Muscle layer of duodenum (tissue), 2 donors: ENCODE measurements at regions not wholly inside any gene's neighbourhood (a gene's known extent, or its start where the extent isn't known, plus 50 kb on each side); places are given as distances from the start of the nearest gene placed in this dataset.

Experiments used
- H3K27ac ChIP-seq: one replicate; pipeline ENCODE4 v1.7.0; 2013; ENCODE audit warnings: mild to moderate bottlenecking, low read length
- H3K27me3 ChIP-seq: one replicate; pipeline ENCODE4 v1.7.0; 2013; ENCODE audit warnings: low read depth, mild to moderate bottlenecking, control low read depth, low read length
- H3K36me3 ChIP-seq, 2 donors: one replicate each; pipeline ENCODE4 v1.7.0; 2013; ENCODE audit warnings: low read length in 2 of 2, control low read depth in 1 of 2, mild to moderate bottlenecking in 1 of 2; ENCODE audit not compliant: insufficient read depth in 2 of 2, control insufficient read depth in 1 of 2
- H3K4me1 ChIP-seq, 2 donors: one replicate each; pipeline ENCODE4 v1.7.0; 2013; ENCODE audit warnings: low read length in 2 of 2, mild to moderate bottlenecking in 2 of 2, control low read depth in 1 of 2, moderate library complexity in 1 of 2; ENCODE audit not compliant: insufficient read depth in 2 of 2, control insufficient read depth in 1 of 2
- H3K4me3 ChIP-seq, 2 donors: one replicate each; pipeline ENCODE4 v1.7.0; 2013; ENCODE audit warnings: low read length in 2 of 2, low read depth in 1 of 2, mild to moderate bottlenecking in 1 of 2
- H3K9me3 ChIP-seq, 2 donors: one replicate each; pipeline ENCODE4 v1.7.0; 2013; ENCODE audit warnings: low read length in 2 of 2, control low read depth in 1 of 2, mild to moderate bottlenecking in 1 of 2; ENCODE audit not compliant: control insufficient read depth in 1 of 2
- donor health status: healthy.

DNA sequence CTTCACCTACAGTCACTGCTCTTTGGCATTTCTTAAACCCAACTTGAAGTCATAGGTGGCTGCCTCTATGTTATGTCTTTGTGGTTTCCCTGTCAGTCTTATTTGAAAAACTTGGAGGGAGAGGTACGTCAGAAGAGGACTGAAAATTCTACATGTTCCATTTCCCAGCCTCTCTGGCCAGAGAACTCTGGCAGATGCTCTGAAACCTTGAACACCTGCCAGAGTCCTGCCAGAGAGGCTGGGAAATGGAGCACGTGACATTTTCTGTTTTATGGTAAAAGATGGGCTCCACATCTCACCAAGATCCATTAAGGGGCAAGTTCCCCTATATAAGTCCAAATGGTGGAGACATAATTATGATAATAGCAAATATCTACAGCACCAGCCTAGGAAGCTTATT is 99.5 kb downstream of the MAFB start:
- Histone ChIP-seq H3K27me3 (peaks cover 5% of the 10 kb centered on the region), H3K4me3 (no peak overlapping the region)

DNA sequence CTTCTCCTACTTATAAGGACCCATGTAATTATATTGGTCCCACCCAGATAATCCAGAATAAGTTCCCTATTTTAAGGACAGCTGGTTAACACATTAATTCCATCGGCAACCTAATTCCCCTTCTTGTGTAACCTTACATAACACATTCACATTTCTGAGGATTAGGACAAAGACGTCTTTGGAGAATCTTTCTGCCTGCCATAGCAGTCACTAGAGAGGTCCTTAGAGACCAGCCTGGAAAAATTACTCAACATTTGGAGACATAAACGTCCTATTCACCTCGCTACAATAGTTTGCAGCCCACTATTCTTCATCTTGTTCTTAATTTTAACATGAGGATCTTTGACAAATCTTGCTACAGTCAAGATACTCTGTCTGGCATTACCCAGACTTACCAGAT is 100.1 kb downstream of the MAFB start:
- Histone ChIP-seq H3K9me3 (no peaks in the 10 kb centered on the region), H3K27ac (no peak overlapping the region), H3K4me1 (no peaks in the 10 kb centered on the region), H3K4me3 (no peak overlapping the region), H3K36me3 (no peaks in the 10 kb centered on the region), H3K27me3 (peaks cover 5% of the 10 kb centered on the region)

More for the DNA sequence above, 99.5 kb downstream of the MAFB start:
- no peaks in the 10 kb centered on the region for H3K9me3 ChIP-seq
- no peak overlapping the region for H3K27ac ChIP-seq
- no peaks in the 10 kb centered on the region for H3K4me1 ChIP-seq
- no peaks in the 10 kb centered on the region for H3K36me3 ChIP-seq

DNA sequence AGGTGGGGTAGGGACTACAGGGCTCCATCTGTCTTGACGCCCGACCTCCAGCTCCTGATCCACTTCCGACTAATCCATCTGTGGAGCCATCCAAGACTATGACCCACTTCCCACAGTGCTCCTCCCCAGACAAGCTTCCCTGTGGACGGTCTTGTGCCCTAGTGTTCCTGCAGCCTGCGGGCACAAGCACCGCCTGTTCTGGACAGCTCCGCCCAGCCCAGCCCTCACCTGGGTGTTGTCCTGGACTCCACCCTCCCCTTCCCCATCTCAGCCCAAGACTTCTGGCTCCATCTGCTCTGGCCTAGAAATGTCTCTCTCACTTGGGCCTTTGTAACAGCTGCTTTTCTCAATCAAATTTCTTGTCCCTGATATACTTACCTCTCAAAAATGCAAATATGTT is 102.0 kb downstream of the MAFB start:
- H3K4me1 ChIP-seq = no peaks in the 10 kb centered on the region
- no peaks in the 10 kb centered on the region for H3K9me3 ChIP-seq
- H3K27ac ChIP-seq = no peak overlapping the region
- H3K36me3 ChIP-seq = no peaks in the 10 kb centered on the region
- no peak overlapping the region for H3K4me3 ChIP-seq
- peaks cover 5% of the 10 kb centered on the region for H3K27me3 ChIP-seq

GRCh38 chr20:40584130-40584809 is 104.8 kb downstream of the MAFB start:
- H3K9me3 ChIP-seq = no peaks in the 10 kb centered on the region
- H3K27ac ChIP-seq = no peak overlapping the region
- H3K4me3 ChIP-seq = no peak overlapping the region
- H3K4me1 ChIP-seq = no peaks in the 10 kb centered on the region
- no peaks in the 10 kb centered on the region for H3K36me3 ChIP-seq
- H3K27me3 ChIP-seq = no peaks in the 10 kb centered on the region

DNA sequence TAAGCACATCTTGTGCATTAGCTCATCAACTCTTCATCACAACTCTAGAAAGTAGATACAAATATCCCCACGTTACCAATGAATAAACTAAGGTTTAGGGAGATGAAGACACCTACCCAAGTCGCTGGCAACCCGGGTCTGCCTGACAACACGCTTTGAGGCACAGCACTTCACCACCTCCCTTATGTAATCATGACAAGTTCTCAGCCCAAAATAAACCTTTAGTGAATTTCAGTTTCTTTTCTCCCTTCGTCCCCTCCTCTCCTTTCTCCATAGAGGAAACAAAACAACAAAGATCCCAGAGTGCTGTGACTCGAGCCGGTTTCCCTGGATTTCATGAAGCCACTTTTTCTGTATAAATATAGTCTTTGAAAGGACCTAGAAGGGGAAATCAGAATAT is 105.4 kb downstream of the MAFB start:
- Histone ChIP-seq H3K27me3 (no peaks in the 10 kb centered on the region), H3K4me3 (no peak overlapping the region), H3K4me1 (no peaks in the 10 kb centered on the region), H3K9me3 (no peaks in the 10 kb centered on the region), H3K36me3 (no peaks in the 10 kb centered on the region), H3K27ac (no peak overlapping the region)

DNA sequence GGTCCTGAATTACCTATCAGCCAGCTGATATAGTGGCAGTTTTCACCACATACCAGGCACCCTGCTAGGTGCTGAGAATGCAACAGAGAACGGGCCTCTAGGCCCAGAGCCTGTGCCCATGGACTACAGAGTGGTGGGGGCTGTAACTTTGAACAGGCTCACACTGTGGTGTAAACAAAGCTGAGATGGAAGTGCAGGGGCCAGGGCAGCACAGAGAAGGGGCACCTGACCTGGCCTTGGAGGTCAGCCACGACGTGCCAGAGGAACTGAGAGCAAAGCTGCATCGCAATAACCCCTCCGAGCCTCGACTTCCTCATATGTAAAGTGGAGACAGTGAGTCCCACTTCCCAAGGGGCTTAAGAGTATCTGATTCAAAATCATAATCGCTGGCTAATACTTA is 105.8 kb downstream of the MAFB start:
- no peak overlapping the region for H3K4me3 ChIP-seq
- no peaks in the 10 kb centered on the region for H3K27me3 ChIP-seq
- no peaks in the 10 kb centered on the region for H3K4me1 ChIP-seq
- H3K9me3 ChIP-seq = no peaks in the 10 kb centered on the region
- H3K36me3 ChIP-seq = no peaks in the 10 kb centered on the region
- H3K27ac ChIP-seq = no peak overlapping the region

DNA sequence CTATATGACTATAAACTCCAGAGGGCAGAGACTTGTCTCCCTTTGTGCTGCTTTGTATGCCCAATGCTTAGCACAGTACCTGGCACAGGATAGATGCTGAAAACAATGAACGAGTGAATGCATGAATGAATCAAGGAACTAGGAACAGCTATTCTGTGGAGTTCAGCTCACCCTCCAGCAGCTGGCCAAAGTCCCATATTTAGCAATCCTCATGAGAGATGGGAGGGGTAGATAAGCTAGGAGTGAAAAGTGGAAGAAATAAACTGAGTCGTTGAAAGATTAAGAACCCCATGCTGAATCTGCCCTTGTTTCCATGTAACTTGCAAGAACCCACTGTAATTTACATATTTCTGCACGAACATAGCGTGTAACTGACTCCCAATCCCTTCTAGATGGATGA is 106.5 kb downstream of the MAFB start:
- H3K4me1 ChIP-seq = no peaks in the 10 kb centered on the region
- no peaks in the 10 kb centered on the region for H3K27me3 ChIP-seq
- no peak overlapping the region for H3K27ac ChIP-seq
- no peak overlapping the region for H3K4me3 ChIP-seq
- no peaks in the 10 kb centered on the region for H3K9me3 ChIP-seq
- no peaks in the 10 kb centered on the region for H3K36me3 ChIP-seq

- H3K27ac ChIP-seq = no peak overlapping the region
- H3K4me3 ChIP-seq = no peak overlapping the region
- H3K36me3 ChIP-seq = no peaks in the 10 kb centered on the region
- H3K27me3 ChIP-seq = no peaks in the 10 kb centered on the region
- H3K9me3 ChIP-seq = no peaks in the 10 kb centered on the region
- H3K4me1 ChIP-seq = no peaks in the 10 kb centered on the region
These were observed 109.3 kb downstream of the MAFB start for GRCh38 chr20:40579701-40580100.

GRCh38 chr20:40578961-40579360 is 110.1 kb downstream of the MAFB start:
- Histone ChIP-seq H3K9me3 (no peaks in the 10 kb centered on the region), H3K4me1 (no peaks in the 10 kb centered on the region), H3K27me3 (no peaks in the 10 kb centered on the region), H3K27ac (no peak overlapping the region), H3K36me3 (no peaks in the 10 kb centered on the region), H3K4me3 (no peak overlapping the region)

- Histone ChIP-seq H3K27me3 (no peaks in the 10 kb centered on the region), H3K27ac (no peak overlapping the region), H3K4me1 (no peaks in the 10 kb centered on the region), H3K9me3 (no peaks in the 10 kb centered on the region), H3K4me3 (no peak overlapping the region), H3K36me3 (no peaks in the 10 kb centered on the region)
These were observed 113.2 kb downstream of the MAFB start for GRCh38 chr20:40575851-40576250.

GRCh38 chr20:40572251-40572650 is 116.8 kb downstream of the MAFB start:
- Histone ChIP-seq H3K4me3 (no peak overlapping the region), H3K27me3 (no peaks in the 10 kb centered on the region), H3K36me3 (no peaks in the 10 kb centered on the region), H3K9me3 (no peaks in the 10 kb centered on the region), H3K4me1 (no peaks in the 10 kb centered on the region), H3K27ac (no peak overlapping the region)

DNA sequence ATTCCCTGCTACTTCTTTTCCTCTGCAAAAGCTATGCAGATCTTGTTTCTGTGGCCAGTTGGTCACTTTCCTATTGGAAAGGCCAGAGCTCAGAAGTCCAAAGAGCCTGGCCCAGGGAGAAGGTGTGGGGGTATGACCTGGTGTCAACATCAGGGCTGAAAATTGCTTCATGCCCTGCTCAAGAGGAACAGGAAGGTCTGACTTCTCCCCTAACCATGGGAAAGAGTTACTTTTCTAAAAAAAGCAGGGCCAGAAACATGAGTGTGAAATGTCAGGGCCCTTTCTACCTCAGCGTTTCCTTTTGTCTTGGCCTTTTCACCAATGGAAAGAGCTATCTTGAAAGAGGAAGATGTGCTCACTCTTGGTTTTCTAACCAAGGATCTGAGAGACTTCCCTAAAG is 117.4 kb downstream of the MAFB start:
- no peak overlapping the region for H3K27ac ChIP-seq
- no peak overlapping the region for H3K4me3 ChIP-seq
- H3K36me3 ChIP-seq = no peaks in the 10 kb centered on the region
- no peaks in the 10 kb centered on the region for H3K9me3 ChIP-seq
- no peaks in the 10 kb centered on the region for H3K27me3 ChIP-seq
- no peaks in the 10 kb centered on the region for H3K4me1 ChIP-seq
